SK-N-SH (cell line): ENCODE measurements at regions not wholly inside any gene's neighbourhood (a gene's known extent, or its start where the extent isn't known, plus 50 kb on each side); places are given as distances from the start of the nearest gene placed in this dataset.

Source experiments
- CTCF ChIP-seq: fragments of 200-600 bp; sonication (generic); IDR thresholded peaks from 2 replicates; pipeline ENCODE4 v1.6.1; 2017; ENCODE audit warnings: antibody characterized with exemption, mild to moderate bottlenecking, moderate library complexity
- EP300 ChIP-seq, 2 experiments: IDR thresholded peaks; 2 replicates each; pipeline versions ENCODE4 v1.4.0 to v1.6.1; 2012; ENCODE audit warnings: borderline replicate concordance in 1 of 2, low read depth in 1 of 2, low read length in 1 of 2
- FOXM1 ChIP-seq: IDR thresholded peaks from 2 replicates; pipeline ENCODE4 v1.4.0; 2012; ENCODE audit warnings: low read depth, mild to moderate bottlenecking
- GATA2 ChIP-seq: sonication (generic); formaldehyde crosslinking; IDR thresholded peaks from 2 replicates; pipeline ENCODE4 v1.5.0; 2020; ENCODE audit warnings: mild to moderate bottlenecking, missing genetic modification reagents
- IRF3 ChIP-seq: fragments of 150-350 bp; IDR thresholded peaks from 2 replicates; pipeline ENCODE4 v1.6.1; 2016; ENCODE audit warnings: mild to moderate bottlenecking, low read depth, low read length
- JUND ChIP-seq: IDR thresholded peaks from 2 replicates; pipeline ENCODE4 v1.4.0; 2012
- MXI1 ChIP-seq: IDR thresholded peaks from 2 replicates; pipeline ENCODE4 v1.6.1; 2012; ENCODE audit warnings: mild to moderate bottlenecking, low read depth, low read length, improper control_type of control experiment
- POLR2AphosphoS5 ChIP-seq: IDR thresholded peaks from 2 replicates; pipeline ENCODE4 v1.6.1; 2012; ENCODE audit warnings: low read depth, low read length
- RFX5 ChIP-seq: IDR thresholded peaks from 2 replicates; pipeline ENCODE4 v1.6.1; 2012; ENCODE audit warnings: mild to moderate bottlenecking, improper control_type of control experiment, low read length
- TAF1 ChIP-seq: IDR thresholded peaks from 2 replicates; pipeline ENCODE4 v1.6.1; 2012; ENCODE audit warnings: low read depth, mild to moderate bottlenecking, low read length, moderate library complexity, borderline replicate concordance
- TEAD4 ChIP-seq: IDR thresholded peaks from 2 replicates; pipeline ENCODE4 v1.4.0; 2012; ENCODE audit warnings: mild to moderate bottlenecking, borderline replicate concordance; ENCODE audit not compliant: insufficient read depth
- YY1 ChIP-seq: IDR thresholded peaks from 2 replicates; pipeline ENCODE4 v1.4.0; 2012; ENCODE audit warnings: low read depth, mild to moderate bottlenecking
- TF ChIP-seq, protein P1 (sequence below): IDR thresholded peaks from 2 replicates; pipeline ENCODE4 v1.4.0; 2012; ENCODE audit warnings: low read depth, borderline replicate concordance
- TF ChIP-seq, protein P2 (sequence below): fragments of 150-350 bp; IDR thresholded peaks from 2 replicates; pipeline ENCODE4 v1.6.1; 2017; ENCODE audit warnings: antibody characterized with exemption, low read length, low read depth, borderline replicate concordance

- TF ChIP-seq CTCF (no peak), RFX5 (no peak), GATA2 (CRISPR knock-in tag) (no peak), TAF1 (no peak), EP300 (IDR thresholded peaks at IDR 0.05; ENCODE audit: borderline replicate concordance in 1 of 2, low read depth in 1 of 2, low read length in 1 of 2) (no peak), FOXM1 (no peak), POLR2AphosphoS5 (no peak), TEAD4 (no peak), YY1 (no peak), MXI1 (no peak), JUND (no peak), IRF3 (no peak)
- TF ChIP-seq, protein P1, sequence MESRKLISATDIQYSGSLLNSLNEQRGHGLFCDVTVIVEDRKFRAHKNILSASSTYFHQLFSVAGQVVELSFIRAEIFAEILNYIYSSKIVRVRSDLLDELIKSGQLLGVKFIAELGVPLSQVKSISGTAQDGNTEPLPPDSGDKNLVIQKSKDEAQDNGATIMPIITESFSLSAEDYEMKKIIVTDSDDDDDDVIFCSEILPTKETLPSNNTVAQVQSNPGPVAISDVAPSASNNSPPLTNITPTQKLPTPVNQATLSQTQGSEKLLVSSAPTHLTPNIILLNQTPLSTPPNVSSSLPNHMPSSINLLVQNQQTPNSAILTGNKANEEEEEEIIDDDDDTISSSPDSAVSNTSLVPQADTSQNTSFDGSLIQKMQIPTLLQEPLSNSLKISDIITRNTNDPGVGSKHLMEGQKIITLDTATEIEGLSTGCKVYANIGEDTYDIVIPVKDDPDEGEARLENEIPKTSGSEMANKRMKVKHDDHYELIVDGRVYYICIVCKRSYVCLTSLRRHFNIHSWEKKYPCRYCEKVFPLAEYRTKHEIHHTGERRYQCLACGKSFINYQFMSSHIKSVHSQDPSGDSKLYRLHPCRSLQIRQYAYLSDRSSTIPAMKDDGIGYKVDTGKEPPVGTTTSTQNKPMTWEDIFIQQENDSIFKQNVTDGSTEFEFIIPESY = no peak
- TF ChIP-seq, protein P2, sequence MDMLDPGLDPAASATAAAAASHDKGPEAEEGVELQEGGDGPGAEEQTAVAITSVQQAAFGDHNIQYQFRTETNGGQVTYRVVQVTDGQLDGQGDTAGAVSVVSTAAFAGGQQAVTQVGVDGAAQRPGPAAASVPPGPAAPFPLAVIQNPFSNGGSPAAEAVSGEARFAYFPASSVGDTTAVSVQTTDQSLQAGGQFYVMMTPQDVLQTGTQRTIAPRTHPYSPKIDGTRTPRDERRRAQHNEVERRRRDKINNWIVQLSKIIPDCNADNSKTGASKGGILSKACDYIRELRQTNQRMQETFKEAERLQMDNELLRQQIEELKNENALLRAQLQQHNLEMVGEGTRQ = no peak
Observed at GRCh38 chr7:47191876-47192291, 390.0 kb downstream of the TNS3 start.
